OCI-LY7 (cell line): ENCODE measurements at regions not wholly inside any gene's neighbourhood (a gene's known extent, or its start where the extent isn't known, plus 50 kb on each side); places are given as distances from the start of the nearest gene placed in this dataset.

Experiments
- BruUV-seq: library from RNA; stranded (reverse); fragments of 400-500 nt; replicated peaks from 2 replicates; lab custom pipeline; 2021; lab: Mats Ljungman, UMichigan
- CTCF ChIA-PET: fragments of 300-600 bp; sonication (Branson Sonifier 250); formaldehyde crosslinking; loops from one replicate; lab custom pipeline; 2022; ENCODE audit warnings: antibody characterized with exemption; ENCODE audit not compliant: unreplicated experiment; lab: Charles Lee
- POLR2A ChIA-PET: fragments of 300-600 bp; sonication (Branson Sonifier 250); formaldehyde crosslinking; loops from one replicate; lab custom pipeline; 2022; ENCODE audit warnings: antibody characterized with exemption; lab: Charles Lee
- DNase-seq: peaks from one replicate; pipeline ENCODE4 v3.0.0-alpha.2; 2015; ENCODE audit warnings: low spot score
- H2AFZ ChIP-seq: fragments of 200-600 bp; sonication (generic), shearing (Covaris generic); 2 replicates; pipeline ENCODE4 v1.6.1; 2014; ENCODE audit warnings: mild to moderate bottlenecking, antibody characterized with exemption, low read length, moderate library complexity
- H3K27ac ChIP-seq: fragments of 200-600 bp; sonication (generic); 2 replicates; pipeline ENCODE4 v1.5.1; 2014; ENCODE audit warnings: mixed run types, low read depth, mild to moderate bottlenecking, moderate library complexity, low read length, inconsistent platforms; ENCODE audit not compliant: poor library complexity, severe bottlenecking
- H3K36me3 ChIP-seq: fragments of 200-600 bp; sonication (generic); 2 replicates; pipeline ENCODE4 v1.6.1; 2014; ENCODE audit warnings: mild to moderate bottlenecking, antibody characterized with exemption, low read length, moderate library complexity, mixed read lengths; ENCODE audit not compliant: insufficient read depth
- H3K4me1 ChIP-seq: fragments of 200-600 bp; sonication (generic); 2 replicates; pipeline ENCODE4 v1.5.1; 2014; ENCODE audit warnings: mild to moderate bottlenecking, low read length; ENCODE audit not compliant: insufficient read depth, poor library complexity, severe bottlenecking
- H3K4me2 ChIP-seq: fragments of 200-600 bp; sonication (generic); 2 replicates; pipeline ENCODE4 v1.6.1; 2014; ENCODE audit warnings: mild to moderate bottlenecking, low read length
- H3K4me3 ChIP-seq: fragments of 200-600 bp; sonication (generic); 2 replicates; pipeline ENCODE4 v1.5.1; 2014; ENCODE audit warnings: mild to moderate bottlenecking, low read depth, low read length; ENCODE audit not compliant: poor library complexity, severe bottlenecking
- H3K79me2 ChIP-seq: fragments of 200-600 bp; sonication (generic); 2 replicates; pipeline ENCODE4 v1.6.1; 2016; ENCODE audit warnings: low read depth, mild to moderate bottlenecking, low read length, moderate library complexity, mixed read lengths; ENCODE audit not compliant: insufficient read depth
- H3K9me2 ChIP-seq: fragments of 200-600 bp; sonication (generic); 2 replicates; pipeline ENCODE4 v1.6.1; 2016; ENCODE audit warnings: mild to moderate bottlenecking, low read length, mixed read lengths; ENCODE audit not compliant: insufficient read depth
- H3K9me3 ChIP-seq: fragments of 200-600 bp; sonication (generic); 2 replicates; pipeline ENCODE4 v1.6.1; 2014; ENCODE audit warnings: mild to moderate bottlenecking, mixed run types, low read length, mixed read lengths
- H4K20me1 ChIP-seq: fragments of 200-600 bp; sonication (generic); 2 replicates; pipeline ENCODE4 v1.6.1; 2014; ENCODE audit warnings: mild to moderate bottlenecking, antibody characterized with exemption, low read length, moderate library complexity, mixed read lengths; ENCODE audit not compliant: insufficient read depth
- EZH2phosphoT487 ChIP-seq: fragments of 200-600 bp; sonication (generic); IDR thresholded peaks from 2 replicates; pipeline ENCODE4 v1.6.1; 2018; ENCODE audit warnings: low read depth, borderline replicate concordance, mild to moderate bottlenecking, mixed run types, antibody characterized with exemption, low read length, moderate library complexity, mixed read lengths
- intact Hi-C: fragments of 100-400 bp; cut with micrococcal nuclease; formaldehyde crosslinking; loops from one replicate; pipeline ENCODE4 v1.10.0; 2022; ENCODE audit not compliant: unreplicated experiment
- TF ChIP-seq, protein P1 (sequence below): fragments of 200-600 bp; sonication (generic); conservative IDR thresholded peaks from 2 replicates; pipeline ENCODE4 v1.5.1; 2014; ENCODE audit warnings: mild to moderate bottlenecking, antibody characterized with exemption, low read length, moderate library complexity, mixed read lengths

DNA sequence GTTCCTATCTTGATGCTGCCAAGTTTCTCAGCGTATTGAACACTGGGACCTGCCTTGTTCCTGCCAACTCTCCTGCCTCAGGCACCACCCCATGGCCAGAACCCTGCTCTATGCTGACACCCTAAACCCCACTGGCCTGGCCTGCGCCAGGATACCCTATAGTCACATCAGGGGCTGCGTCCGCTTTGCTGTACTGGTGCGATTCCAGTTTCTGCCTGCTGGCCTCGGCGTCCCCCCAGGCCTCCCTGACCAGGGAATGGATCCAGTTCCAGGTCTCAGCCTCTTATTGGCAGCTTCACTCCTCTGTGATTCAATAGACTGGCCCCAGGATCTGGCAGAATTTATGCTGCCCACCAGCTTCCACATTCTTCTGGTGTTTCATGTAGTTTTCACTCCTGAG lies 55.0 kb downstream of the GPR6 start:
- H3K9me3 ChIP-seq, result no peaks in the 10 kb centered on the region
- no peak for TF ChIP-seq EZH2phosphoT487
- TF ChIP-seq, protein P1, sequence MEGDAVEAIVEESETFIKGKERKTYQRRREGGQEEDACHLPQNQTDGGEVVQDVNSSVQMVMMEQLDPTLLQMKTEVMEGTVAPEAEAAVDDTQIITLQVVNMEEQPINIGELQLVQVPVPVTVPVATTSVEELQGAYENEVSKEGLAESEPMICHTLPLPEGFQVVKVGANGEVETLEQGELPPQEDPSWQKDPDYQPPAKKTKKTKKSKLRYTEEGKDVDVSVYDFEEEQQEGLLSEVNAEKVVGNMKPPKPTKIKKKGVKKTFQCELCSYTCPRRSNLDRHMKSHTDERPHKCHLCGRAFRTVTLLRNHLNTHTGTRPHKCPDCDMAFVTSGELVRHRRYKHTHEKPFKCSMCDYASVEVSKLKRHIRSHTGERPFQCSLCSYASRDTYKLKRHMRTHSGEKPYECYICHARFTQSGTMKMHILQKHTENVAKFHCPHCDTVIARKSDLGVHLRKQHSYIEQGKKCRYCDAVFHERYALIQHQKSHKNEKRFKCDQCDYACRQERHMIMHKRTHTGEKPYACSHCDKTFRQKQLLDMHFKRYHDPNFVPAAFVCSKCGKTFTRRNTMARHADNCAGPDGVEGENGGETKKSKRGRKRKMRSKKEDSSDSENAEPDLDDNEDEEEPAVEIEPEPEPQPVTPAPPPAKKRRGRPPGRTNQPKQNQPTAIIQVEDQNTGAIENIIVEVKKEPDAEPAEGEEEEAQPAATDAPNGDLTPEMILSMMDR, result no peak
- no peak overlapping the region for H3K27ac ChIP-seq
- H3K4me2 ChIP-seq, result no peak overlapping the region
- ChIA-PET POLR2A (no interaction called here), CTCF (no interaction called here)
- intact Hi-C loops, result loop anchor here (10.0 kb wide), 1 partner anchor 158 kb away; no protein-coding TSS in a partner anchor
- H4K20me1 ChIP-seq, result no peaks in the 10 kb centered on the region
- DNase-seq, result no peak
- no peak overlapping the region for H3K4me3 ChIP-seq
- no peaks in the 10 kb centered on the region for H3K9me2 ChIP-seq
- H3K36me3 ChIP-seq, result no peaks in the 10 kb centered on the region
- BruUV-seq, result no TSS peak
- no peaks in the 10 kb centered on the region for H3K79me2 ChIP-seq
- no peaks in the 10 kb centered on the region for H3K4me1 ChIP-seq
- H2AFZ ChIP-seq, result no peak overlapping the region

GRCh38 chr6:110033749-110034666 lies 55.9 kb downstream of the GPR6 start:
- DNase-seq, result no peak

More at GRCh38 chr6:110033749-110034666, 55.9 kb downstream of the GPR6 start:
- Histone ChIP-seq H3K9me2 (no peaks in the 10 kb centered on the region), H3K79me2 (no peaks in the 10 kb centered on the region), H3K4me2 (no peak overlapping the region), H4K20me1 (no peaks in the 10 kb centered on the region), H2AFZ (no peak overlapping the region), H3K27ac (no peak overlapping the region), H3K9me3 (no peaks in the 10 kb centered on the region), H3K36me3 (no peaks in the 10 kb centered on the region), H3K4me3 (no peak overlapping the region), H3K4me1 (no peaks in the 10 kb centered on the region)
- no peak for TF ChIP-seq EZH2phosphoT487
- TF ChIP-seq, protein P1, result no peak
- BruUV-seq, result no TSS peak
- CTCF ChIA-PET, result no interaction called here
- POLR2A ChIA-PET, result interaction anchor here (0.6 kb wide), 1 partner anchor 239 kb away, joined by 4 read pairs; no protein-coding TSS in a partner anchor
- intact Hi-C loops, result loop anchor here (10.0 kb wide), 1 partner anchor 159 kb away; no protein-coding TSS in a partner anchor
